ENCODE measurements at regions not wholly inside any gene's neighbourhood (a gene's known extent, or its start where the extent isn't known, plus 50 kb on each side); places are given as distances from the start of the nearest gene placed in this dataset.

- Histone ChIP-seq H3K9me2 (no peaks in the 10 kb centered on the region), H3K4me3 (ENCODE audit: low read depth in 2 of 2, low read length in 1 of 2) (no peak overlapping the region), H3K4me1 (ENCODE audit: control insufficient read depth in 1 of 2, insufficient read depth in 2 of 2, low read depth in 1 of 2, low read length in 1 of 2) (no peaks in the 10 kb centered on the region; a peak in 1 of 4 replicates), H3K9ac (no peak overlapping the region), H3K9me3 (no peaks in the 10 kb centered on the region), H2AFZ (ENCODE audit: low read depth) (no peak overlapping the region), H4K20me1 (ENCODE audit: insufficient read depth) (no peaks in the 10 kb centered on the region), H3F3A (replicated peaks; ENCODE audit: insufficient read depth) (no peaks in the 10 kb centered on the region), H3K4me2 (no peak overlapping the region), H3K36me3 (replicated peaks in 1 of 2; ENCODE audit: control insufficient read depth in 1 of 2, insufficient read depth in 2 of 2, low read length in 1 of 2) (no peaks in the 10 kb centered on the region), H3K79me2 (ENCODE audit: insufficient read depth) (no peaks in the 10 kb centered on the region), H3K27me3 (ENCODE audit: insufficient read depth) (no peaks in the 10 kb centered on the region), H3K27ac (ENCODE audit: low read depth in 2 of 2, low read length in 1 of 2) (no peak overlapping the region)
- CTCF ChIA-PET = no interaction called here
- POLR2A ChIA-PET = no interaction called here
- no peak for DNase-seq
- TF ChIP-seq, protein P1, sequence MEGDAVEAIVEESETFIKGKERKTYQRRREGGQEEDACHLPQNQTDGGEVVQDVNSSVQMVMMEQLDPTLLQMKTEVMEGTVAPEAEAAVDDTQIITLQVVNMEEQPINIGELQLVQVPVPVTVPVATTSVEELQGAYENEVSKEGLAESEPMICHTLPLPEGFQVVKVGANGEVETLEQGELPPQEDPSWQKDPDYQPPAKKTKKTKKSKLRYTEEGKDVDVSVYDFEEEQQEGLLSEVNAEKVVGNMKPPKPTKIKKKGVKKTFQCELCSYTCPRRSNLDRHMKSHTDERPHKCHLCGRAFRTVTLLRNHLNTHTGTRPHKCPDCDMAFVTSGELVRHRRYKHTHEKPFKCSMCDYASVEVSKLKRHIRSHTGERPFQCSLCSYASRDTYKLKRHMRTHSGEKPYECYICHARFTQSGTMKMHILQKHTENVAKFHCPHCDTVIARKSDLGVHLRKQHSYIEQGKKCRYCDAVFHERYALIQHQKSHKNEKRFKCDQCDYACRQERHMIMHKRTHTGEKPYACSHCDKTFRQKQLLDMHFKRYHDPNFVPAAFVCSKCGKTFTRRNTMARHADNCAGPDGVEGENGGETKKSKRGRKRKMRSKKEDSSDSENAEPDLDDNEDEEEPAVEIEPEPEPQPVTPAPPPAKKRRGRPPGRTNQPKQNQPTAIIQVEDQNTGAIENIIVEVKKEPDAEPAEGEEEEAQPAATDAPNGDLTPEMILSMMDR (IDR thresholded peaks at IDR 0.05) = no peak
- TF ChIP-seq GABPA (IDR thresholded peaks at IDR 0.05; ENCODE audit: low read depth) = no peak
- no peak for TF ChIP-seq FOSL2 (IDR thresholded peaks at IDR 0.05; ENCODE audit: borderline replicate concordance, low read depth)
- no peak for TF ChIP-seq NFIC (IDR thresholded peaks at IDR 0.05; ENCODE audit: borderline replicate concordance)
- TF ChIP-seq TCF12 (IDR thresholded peaks at IDR 0.05) = no peak
Measured at GRCh38 chr13:74867460-74867859, 614.5 kb downstream of the TBC1D4 start.

DNA sequence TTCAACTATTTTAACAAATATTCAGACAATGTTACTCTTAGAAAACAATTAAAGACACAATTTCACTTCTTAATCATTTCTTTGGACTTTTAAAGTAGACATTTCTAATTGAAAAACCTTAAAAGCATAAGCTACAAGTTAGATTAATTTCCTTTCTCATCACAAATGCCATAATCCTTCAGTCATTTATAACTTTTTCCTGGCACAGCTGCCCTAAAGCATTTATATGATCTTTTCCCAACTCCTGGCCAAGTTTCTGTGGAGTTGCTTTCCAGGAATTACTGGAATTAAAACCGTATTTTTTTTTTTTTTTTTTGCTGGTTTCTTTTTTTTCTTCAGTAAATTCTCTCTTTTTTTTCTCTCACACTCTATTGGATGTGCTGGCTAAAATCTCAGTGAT lies 615.9 kb downstream of the TBC1D4 start:
- Histone ChIP-seq H3K9me2 (no peaks in the 10 kb centered on the region), H3K4me2 (no peak overlapping the region), H3K79me2 (ENCODE audit: insufficient read depth) (no peaks in the 10 kb centered on the region), H3K4me3 (ENCODE audit: low read depth in 2 of 2, low read length in 1 of 2) (no peak overlapping the region), H3K9ac (no peak overlapping the region), H3K27ac (ENCODE audit: low read depth in 2 of 2, low read length in 1 of 2) (no peak overlapping the region), H3F3A (replicated peaks; ENCODE audit: insufficient read depth) (no peaks in the 10 kb centered on the region), H2AFZ (ENCODE audit: low read depth) (no peak overlapping the region), H3K27me3 (ENCODE audit: insufficient read depth) (no peaks in the 10 kb centered on the region), H4K20me1 (ENCODE audit: insufficient read depth) (no peaks in the 10 kb centered on the region), H3K4me1 (ENCODE audit: control insufficient read depth in 1 of 2, insufficient read depth in 2 of 2, low read depth in 1 of 2, low read length in 1 of 2) (no peaks in the 10 kb centered on the region; a peak in 1 of 4 replicates), H3K36me3 (replicated peaks in 1 of 2; ENCODE audit: control insufficient read depth in 1 of 2, insufficient read depth in 2 of 2, low read length in 1 of 2) (no peaks in the 10 kb centered on the region), H3K9me3 (no peaks in the 10 kb centered on the region)
- DNase-seq = no peak
- WGBS (ENCODE audit: low lambda C conversion rate) = 5% methylated on average over 1 of the region's 1 CpG
- ChIA-PET CTCF (no interaction called here), POLR2A (no interaction called here)
- no peak for TF ChIP-seq JUND (IDR thresholded peaks at IDR 0.05)
- no peak for TF ChIP-seq EP300 (IDR thresholded peaks at IDR 0.05; ENCODE audit: borderline replicate concordance in 1 of 2, low read depth in 1 of 2, low read length in 1 of 2)
- no peak for TF ChIP-seq POLR2AphosphoS5 (IDR thresholded peaks at IDR 0.05; ENCODE audit: low read depth, low read length)
- no peak for TF ChIP-seq RAD21 (IDR thresholded peaks at IDR 0.05; ENCODE audit: low read length)
- TF ChIP-seq RCOR1 (IDR thresholded peaks at IDR 0.05; ENCODE audit: low read length) = no peak
- TF ChIP-seq, protein P1 (IDR thresholded peaks at IDR 0.05) = no peak
- no peak for TF ChIP-seq TAF1 (IDR thresholded peaks at IDR 0.05; ENCODE audit: borderline replicate concordance, low read depth, low read length)
- no peak for TF ChIP-seq FOSL2 (IDR thresholded peaks at IDR 0.05; ENCODE audit: borderline replicate concordance, low read depth)
- TF ChIP-seq, protein P2, sequence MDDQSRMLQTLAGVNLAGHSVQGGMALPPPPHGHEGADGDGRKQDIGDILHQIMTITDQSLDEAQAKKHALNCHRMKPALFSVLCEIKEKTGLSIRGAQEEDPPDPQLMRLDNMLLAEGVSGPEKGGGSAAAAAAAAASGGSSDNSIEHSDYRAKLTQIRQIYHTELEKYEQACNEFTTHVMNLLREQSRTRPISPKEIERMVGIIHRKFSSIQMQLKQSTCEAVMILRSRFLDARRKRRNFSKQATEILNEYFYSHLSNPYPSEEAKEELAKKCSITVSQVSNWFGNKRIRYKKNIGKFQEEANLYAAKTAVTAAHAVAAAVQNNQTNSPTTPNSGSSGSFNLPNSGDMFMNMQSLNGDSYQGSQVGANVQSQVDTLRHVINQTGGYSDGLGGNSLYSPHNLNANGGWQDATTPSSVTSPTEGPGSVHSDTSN (IDR thresholded peaks at IDR 0.05) = no peak
- no peak for TF ChIP-seq GATA2 (CRISPR knock-in tag; IDR thresholded peaks at IDR 0.05)
- TF ChIP-seq MXI1 (IDR thresholded peaks at IDR 0.05; ENCODE audit: low read depth, low read length) = no peak
- TF ChIP-seq RFX5 (IDR thresholded peaks at IDR 0.05; ENCODE audit: low read length) = no peak
